HG03521 (cell line): ENCODE measurements at regions not wholly inside any gene's neighbourhood (a gene's known extent, or its start where the extent isn't known, plus 50 kb on each side); places are given as distances from the start of the nearest gene placed in this dataset.
"Not testable (repeated sequence)": the region's sequence is repeated elsewhere in the genome, so short reads cannot be mapped to it uniquely, and the experiment has no call there.

Experiments
- ATAC-seq: cut with Tn5 transposase; IDR thresholded peaks from one replicate; pipeline ENCODE4 v1.9.1; 2021; ENCODE audit warnings: mild to moderate bottlenecking, moderate library complexity; ENCODE audit not compliant: unreplicated experiment

GRCh38 chr2:67318031-67318430, 79.1 kb upstream of the ETAA1 start:
- no peak for ATAC-seq

DNA sequence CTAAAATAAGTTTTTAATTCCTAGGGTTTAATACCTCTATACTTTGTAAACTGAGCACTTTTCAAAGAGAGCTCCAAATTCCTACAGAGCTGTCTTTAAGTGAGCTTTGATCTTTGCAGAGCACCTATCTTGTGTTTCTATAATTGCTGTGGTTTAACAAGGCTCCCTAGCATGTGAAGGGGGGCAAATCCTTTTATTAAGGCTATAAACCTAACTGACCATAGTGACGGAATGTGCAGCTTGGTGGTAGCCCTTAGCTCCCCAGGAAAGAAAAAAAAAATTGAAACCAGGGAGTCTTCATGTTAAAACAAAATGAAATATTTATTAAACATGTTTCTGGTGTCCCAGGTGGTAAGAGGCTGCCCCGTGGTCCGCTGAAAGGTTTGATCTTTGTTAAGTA, 78.6 kb upstream of the ETAA1 start:
- ATAC-seq, result no peak

DNA sequence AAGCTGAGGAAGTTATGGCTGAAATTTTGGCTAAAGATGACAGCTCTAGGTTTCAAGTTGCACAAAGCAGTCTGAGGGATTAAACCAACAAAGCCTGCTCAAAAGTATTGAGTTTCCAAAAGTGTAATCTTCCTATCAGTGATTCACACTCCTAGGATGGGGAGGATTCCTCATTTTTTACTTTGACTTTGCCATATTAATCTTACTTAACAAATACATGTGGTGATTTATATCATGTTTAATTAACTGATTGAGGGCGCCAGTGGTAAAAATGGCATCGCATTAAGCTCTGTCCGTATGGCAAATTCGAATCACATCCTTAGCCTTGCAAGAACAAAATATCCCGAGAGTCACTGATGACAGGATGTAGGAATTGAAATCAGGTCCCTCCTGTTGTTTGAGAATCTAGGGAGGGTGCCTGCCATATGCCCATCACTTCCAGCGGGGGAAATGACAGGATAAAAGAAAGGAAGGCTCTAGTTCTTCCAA, 78.1 kb upstream of the ETAA1 start:
- no peak for ATAC-seq

DNA sequence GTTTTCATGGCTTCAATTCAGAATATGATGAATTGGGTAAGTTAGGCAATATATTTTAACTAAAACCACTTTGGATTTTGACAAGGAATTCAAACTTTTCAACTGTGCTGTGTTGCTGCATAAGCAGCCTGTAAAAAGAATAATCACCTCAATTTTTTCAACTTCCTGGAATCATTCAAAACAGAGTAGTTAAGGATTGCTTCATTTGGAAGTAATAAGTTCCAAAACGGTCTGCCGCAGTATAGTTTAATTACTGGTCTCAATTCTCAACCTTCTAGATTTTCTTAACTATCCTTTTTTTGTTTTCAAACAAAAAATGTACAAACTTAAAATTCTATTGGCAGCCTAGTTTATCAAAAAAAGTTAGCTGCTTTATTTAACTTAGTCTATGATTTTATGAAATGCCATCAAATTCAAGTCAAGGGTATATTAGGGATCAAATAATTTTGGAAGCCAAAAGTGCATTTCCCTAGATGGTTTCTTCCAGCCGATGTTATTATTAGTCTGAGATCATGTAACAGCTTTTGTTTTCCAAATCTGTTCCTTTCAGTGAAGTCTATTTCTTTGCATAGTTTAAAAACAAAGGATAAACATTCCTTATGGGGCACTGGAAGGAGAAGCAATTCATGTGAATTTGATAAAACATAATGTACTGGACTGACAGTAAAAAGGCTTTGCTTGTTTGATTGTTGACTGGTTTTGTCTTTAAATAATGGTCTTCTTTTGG, 76.1 kb upstream of the ETAA1 start:
- no peak for ATAC-seq

DNA sequence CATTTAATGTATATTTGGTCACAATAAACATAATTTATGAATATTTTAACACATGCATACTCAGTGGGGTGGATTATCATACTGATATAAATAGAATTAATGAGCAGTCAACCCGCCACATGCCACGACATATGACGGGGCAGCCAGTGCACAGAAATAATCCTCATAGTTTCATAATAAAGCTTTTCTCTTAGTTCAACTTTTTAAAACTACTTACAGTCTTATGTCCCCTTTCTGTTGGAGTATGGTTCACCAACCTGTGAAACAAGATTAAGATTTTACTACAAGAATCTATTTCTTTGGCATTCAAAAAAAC, 75.6 kb upstream of the ETAA1 start:
- ATAC-seq, result no peak

GRCh38 chr2:67322353-67323001, 74.7 kb upstream of the ETAA1 start:
- no peak for ATAC-seq

GRCh38 chr2:67323209-67323991, 73.7 kb upstream of the ETAA1 start:
- no peak for ATAC-seq

DNA sequence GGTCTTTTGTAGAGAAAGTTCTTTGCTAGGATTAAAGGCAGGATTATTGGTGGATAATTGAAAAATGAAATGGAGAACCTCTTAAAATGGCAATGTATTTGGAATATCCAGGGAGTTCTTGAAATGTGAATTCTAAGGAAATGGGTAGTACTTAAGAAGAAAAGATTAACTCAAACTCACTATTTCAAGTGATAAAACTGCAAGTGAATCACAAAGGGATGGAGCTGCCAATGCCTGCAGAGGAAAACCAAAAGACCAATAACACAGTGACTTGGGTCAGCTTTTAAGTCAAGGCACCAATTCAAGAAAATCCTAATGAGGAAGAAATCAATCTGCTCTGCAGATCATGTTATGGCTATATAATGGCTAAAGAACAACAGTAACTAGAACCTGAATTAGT, 67.6 kb upstream of the ETAA1 start:
- ATAC-seq, result no peak

- no peak for ATAC-seq
Observed at GRCh38 chr2:67329951-67330350, 67.2 kb upstream of the ETAA1 start.

- not testable (repeated sequence) for ATAC-seq
Observed at GRCh38 chr2:67331419-67332086, 65.6 kb upstream of the ETAA1 start.

- ATAC-seq, result no peak
Observed at GRCh38 chr2:67337903-67338302, 59.2 kb upstream of the ETAA1 start.

DNA sequence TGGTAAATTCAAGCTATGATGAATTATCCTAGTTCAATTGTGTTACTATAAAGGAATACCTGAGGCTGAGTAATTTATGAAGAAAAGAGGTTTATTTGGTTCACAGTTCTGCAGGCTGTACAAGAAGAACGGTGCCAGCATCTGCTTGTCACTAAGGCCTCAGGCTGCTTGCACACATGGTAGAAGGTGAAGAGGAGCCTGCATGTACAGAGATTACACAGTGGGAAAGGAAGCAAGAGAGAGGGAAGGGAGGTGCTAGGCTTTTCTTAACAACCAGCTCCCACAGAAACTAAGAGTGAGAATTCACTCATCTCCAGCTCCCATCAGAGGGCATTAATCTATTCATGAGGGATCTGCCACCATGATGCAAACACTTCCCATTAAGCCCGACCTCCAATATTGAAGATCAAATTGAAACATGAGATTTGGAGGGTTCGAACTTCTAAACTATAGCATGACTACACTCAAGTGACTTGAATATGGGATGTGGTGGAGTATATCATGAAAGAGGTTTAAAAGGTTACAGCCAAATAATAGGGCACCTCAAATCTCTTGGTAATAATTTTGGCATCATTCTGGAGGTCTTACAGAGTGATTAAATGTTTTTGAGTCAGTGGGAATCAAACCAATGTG, 58.4 kb upstream of the ETAA1 start:
- ATAC-seq, result no peak

- no peak for ATAC-seq
Observed at GRCh38 chr2:67339234-67339885, 57.8 kb upstream of the ETAA1 start.

GRCh38 chr2:67340133-67341011, 56.8 kb upstream of the ETAA1 start:
- no peak for ATAC-seq

- ATAC-seq, result no peak
Observed at GRCh38 chr2:67341012-67341318, 56.2 kb upstream of the ETAA1 start.

DNA sequence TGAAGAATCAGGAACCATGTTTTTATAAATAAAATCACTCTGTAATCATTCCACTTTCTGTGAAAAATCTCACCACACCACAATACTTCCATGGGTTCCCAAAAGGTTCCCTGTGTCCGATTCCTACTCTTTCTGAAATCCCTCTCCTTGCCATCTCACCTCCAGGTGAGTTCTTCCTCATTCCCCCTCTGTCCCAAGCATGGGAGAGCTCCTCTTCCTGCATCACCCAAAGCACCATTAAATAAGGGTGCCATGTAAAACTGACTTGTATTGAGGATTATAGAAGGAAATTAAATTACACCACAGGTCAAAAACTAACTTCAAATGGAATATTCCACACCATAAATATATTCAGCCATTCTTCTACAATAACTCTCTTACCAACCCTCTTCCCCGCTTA, 55.8 kb upstream of the ETAA1 start:
- no peak for ATAC-seq

- ATAC-seq, result no peak
Observed at GRCh38 chr2:67342394-67342793, 54.7 kb upstream of the ETAA1 start.

DNA sequence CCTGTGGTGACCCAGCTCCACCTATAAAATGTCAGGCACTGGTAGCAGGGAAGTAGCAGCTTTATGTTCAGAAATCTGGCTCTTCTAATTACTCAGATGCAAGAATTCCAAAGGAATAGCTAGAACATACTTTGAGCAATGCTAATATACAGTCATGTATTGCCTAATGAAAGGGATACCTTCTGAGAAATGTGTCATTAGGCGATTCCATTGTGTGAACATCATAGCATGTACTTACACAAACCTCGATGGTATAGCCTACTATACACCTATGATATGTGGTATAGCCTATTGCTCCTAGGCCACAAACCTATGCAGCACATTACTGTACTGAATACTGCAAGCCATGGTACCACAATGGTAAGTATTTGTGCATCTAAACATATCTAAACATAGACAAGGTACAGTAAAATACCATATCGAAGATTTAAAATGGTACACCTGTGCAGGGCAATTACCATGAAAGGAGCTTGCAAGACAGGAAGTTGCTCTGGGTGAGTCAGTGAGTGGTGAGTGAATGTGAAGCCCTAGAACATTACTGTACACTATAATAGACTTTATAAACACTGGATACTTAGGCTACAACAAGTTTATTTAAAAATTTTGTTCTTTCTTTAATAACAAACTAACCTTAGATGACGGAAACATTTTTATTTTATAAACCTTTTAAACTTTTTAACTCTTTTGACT, 50.3 kb upstream of the ETAA1 start:
- no peak for ATAC-seq
